AML-193 (cell line): ENCODE measurements at regions not wholly inside any gene's neighbourhood (a gene's known extent, or its start where the extent isn't known, plus 50 kb on each side); places are given as distances from the start of the nearest gene placed in this dataset.
"Not testable (repeated sequence)": the region's sequence is repeated elsewhere in the genome, so short reads cannot be mapped to it uniquely, and the experiment has no call there.

Source experiments
- DNase-seq, 2 experiments: peaks; one replicate each; lab custom pipeline; 2025; lab: John Stamatoyannopoulos, UW

GRCh38 chr1:30184393-30185141 lies 538.8 kb downstream of the MATN1 start:
- no peak for DNase-seq

GRCh38 chr1:30183895-30184294 lies 539.5 kb downstream of the MATN1 start:
- no peak for DNase-seq

GRCh38 chr1:30183006-30183405 lies 540.4 kb downstream of the MATN1 start:
- no peak for DNase-seq

- no peak for DNase-seq
Observed at GRCh38 chr1:30179942-30180543, 543.3 kb downstream of the MATN1 start.

- DNase-seq, result no peak
Observed at GRCh38 chr1:30176477-30176876, 546.9 kb downstream of the MATN1 start.

GRCh38 chr1:30174499-30174898 lies 548.9 kb downstream of the MATN1 start:
- no peak for DNase-seq

GRCh38 chr1:30173560-30173959 lies 549.8 kb downstream of the MATN1 start:
- DNase-seq, result no peak

GRCh38 chr1:30172757-30173156 lies 550.6 kb downstream of the MATN1 start:
- no peak for DNase-seq

- DNase-seq, result no peak
Observed at GRCh38 chr1:30172299-30172694, 551.1 kb downstream of the MATN1 start.

- DNase-seq, result no peak
Observed at GRCh38 chr1:30171537-30172298, 551.7 kb downstream of the MATN1 start.

- no peak for DNase-seq
Observed at GRCh38 chr1:30169269-30169668, 554.1 kb downstream of the MATN1 start.

GRCh38 chr1:30166174-30166573 lies 557.2 kb downstream of the MATN1 start:
- no peak for DNase-seq

GRCh38 chr1:30165116-30165515 lies 558.3 kb downstream of the MATN1 start:
- no peak for DNase-seq

GRCh38 chr1:30164693-30165092 lies 558.7 kb downstream of the MATN1 start:
- DNase-seq, result no peak

- DNase-seq, result no peak
Observed at GRCh38 chr1:30162565-30162964, 560.8 kb downstream of the MATN1 start.

GRCh38 chr1:30161953-30162352 lies 561.4 kb downstream of the MATN1 start:
- DNase-seq, result no peak

- no peak for DNase-seq
Observed at GRCh38 chr1:30160999-30161689, 562.2 kb downstream of the MATN1 start.

- no peak for DNase-seq
Observed at GRCh38 chr1:30159015-30159414, 564.4 kb downstream of the MATN1 start.

- not testable (repeated sequence) for DNase-seq
Observed at GRCh38 chr1:30155698-30156097, 567.7 kb downstream of the MATN1 start.

- not testable (repeated sequence) for DNase-seq
Observed at GRCh38 chr1:30155253-30155652, 568.1 kb downstream of the MATN1 start.

GRCh38 chr1:30153743-30154449 lies 569.5 kb downstream of the MATN1 start:
- no peak for DNase-seq

GRCh38 chr1:30151826-30152225 lies 571.6 kb downstream of the MATN1 start:
- no peak for DNase-seq
